Glomerular endothelial cell (primary cell): ENCODE measurements at regions not wholly inside any gene's neighbourhood (a gene's known extent, or its start where the extent isn't known, plus 50 kb on each side); places are given as distances from the start of the nearest gene placed in this dataset.

Experiments
- DNase-seq: peaks from one replicate; pipeline ENCODE4 v3.0.0-alpha.2; 2011; ENCODE audit warnings: low read depth, low spot score; ENCODE audit errors: extremely low read depth

- no peak for DNase-seq
These were observed 75.2 kb upstream of the SIX2 start for GRCh38 chr2:45084361-45085020.

DNA sequence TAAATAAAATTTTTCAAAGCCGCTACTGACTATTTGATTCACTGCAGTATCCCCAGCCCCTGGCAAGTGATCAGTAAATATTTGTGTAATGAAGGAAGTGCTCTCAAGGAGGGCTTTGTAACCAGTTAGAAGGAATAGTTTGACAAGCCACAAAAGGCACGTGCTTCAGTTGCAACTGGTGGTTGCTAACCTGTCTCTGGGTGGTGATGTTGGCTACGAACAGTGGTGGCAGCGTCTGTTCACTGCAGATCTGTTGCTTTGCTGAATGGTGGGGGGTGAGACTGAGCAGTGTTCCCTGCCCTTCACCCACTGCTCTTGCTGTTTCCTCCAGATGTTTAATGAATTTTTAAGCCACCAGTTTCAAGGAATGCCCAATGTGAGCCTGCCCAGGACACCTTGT is 73.9 kb upstream of the SIX2 start:
- no peak for DNase-seq

- DNase-seq, result no peak
These were observed 65.5 kb upstream of the SIX2 start for GRCh38 chr2:45074713-45075112.

GRCh38 chr2:45072862-45073237 is 63.6 kb upstream of the SIX2 start:
- no peak for DNase-seq

DNA sequence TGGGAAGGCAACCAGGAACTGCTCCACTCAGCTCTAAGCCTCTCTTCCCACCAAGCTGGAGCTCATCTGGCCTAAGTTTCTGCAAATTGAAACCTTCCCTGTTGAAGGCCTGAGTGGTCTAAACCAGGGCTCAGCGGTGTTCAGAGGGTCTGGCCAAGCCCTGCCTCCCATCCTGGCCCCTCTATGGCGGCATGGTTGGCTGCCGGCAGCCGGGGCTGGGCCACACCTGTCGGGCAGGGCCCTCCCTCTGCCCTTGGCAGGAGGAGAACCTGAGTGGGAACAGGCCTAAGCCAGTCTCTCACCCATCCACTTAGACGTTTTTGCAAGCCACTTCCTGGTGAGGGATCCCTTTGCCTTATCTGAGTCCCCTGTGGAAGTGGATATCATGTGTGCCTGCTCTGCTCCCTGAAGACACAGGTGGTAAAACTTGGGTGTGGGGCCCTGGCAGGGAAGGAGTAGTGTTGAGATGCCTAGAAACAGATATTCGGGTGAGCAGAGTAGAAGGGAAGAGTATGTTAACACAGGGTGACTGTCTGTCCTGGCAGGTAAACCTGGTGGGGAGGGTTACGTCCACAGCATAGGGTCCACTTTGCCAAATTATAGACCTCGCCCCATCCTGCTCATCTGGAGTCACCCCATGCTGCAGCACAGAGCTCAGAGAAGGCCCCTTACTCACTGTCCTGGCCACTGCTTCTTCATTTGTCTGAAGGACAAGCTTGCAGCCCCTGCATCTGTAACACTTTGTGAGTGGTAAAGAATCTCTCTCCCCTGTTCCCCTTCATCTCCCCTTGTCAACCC is 63.0 kb upstream of the SIX2 start:
- DNase-seq, result no peak

DNA sequence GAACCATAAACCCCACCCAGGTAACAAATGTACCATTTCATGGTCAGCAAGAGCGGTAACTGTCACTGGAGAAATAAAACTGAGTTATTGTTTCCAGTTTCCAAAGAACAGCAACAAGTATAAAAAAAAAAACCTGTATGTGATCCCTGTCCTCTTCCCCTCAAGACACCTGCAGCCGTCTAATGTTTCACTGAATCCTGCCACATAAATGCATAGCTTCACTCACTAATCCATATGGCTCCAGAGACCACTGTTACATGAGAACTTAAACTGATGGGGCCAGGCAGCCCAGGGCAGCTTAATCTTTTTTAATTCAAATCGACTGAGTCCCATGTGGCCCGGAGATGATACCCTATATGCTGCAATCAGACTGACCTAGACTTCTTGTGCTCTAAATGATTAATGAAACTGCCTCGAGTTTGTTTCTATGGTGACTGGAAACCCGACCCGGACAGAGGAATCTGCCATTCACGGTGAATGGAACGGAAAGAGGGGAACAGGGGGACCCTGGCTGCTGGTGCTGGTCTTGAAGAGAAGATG is 60.9 kb upstream of the SIX2 start:
- DNase-seq, result no peak

DNA sequence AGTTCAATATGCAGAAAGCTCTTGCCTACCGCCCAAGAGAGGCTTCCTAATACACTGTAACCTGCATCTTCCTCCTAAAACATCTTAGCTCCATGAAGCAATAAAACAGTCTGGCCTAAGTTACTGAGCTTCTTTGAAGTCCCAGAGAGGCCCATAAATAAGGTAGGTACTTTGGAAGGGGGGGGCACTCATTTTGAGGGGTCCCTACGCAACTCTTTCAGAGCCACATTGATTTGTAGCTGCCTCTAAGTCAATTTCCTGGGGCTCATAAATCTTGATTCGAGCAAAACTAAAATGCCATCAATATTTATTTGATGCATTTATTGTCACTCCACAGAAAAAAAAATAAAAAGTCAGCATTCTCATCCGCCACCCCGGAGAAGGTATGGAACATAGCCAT is 60.4 kb upstream of the SIX2 start:
- no peak for DNase-seq

DNA sequence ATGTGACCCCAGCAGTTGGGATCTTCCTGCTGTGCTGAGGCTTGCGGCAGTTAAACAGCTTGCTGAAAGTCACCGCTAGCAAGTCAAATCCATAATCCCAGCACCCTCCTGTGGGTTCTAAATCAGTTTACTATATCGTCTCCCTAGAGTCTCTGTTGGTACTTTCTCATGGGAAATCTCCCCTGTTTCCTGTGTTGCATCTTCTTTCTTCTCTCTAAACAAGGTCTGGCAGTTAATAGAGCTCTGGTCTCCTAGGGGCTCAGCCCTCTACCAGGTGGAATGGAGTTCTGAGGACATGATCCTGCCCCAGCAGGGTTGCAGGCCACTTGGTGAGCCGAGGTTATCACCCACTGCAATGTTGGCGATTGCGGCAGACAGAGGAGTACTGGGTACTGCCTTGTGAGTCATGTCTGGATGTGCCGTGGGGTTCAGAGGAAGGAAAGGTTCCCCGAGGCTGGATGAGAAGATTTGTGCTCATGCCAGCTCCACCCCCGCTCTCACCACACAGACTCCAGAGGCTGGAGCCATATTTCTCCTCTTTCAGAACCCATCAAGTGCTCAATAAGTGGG is 59.4 kb upstream of the SIX2 start:
- no peak for DNase-seq

DNA sequence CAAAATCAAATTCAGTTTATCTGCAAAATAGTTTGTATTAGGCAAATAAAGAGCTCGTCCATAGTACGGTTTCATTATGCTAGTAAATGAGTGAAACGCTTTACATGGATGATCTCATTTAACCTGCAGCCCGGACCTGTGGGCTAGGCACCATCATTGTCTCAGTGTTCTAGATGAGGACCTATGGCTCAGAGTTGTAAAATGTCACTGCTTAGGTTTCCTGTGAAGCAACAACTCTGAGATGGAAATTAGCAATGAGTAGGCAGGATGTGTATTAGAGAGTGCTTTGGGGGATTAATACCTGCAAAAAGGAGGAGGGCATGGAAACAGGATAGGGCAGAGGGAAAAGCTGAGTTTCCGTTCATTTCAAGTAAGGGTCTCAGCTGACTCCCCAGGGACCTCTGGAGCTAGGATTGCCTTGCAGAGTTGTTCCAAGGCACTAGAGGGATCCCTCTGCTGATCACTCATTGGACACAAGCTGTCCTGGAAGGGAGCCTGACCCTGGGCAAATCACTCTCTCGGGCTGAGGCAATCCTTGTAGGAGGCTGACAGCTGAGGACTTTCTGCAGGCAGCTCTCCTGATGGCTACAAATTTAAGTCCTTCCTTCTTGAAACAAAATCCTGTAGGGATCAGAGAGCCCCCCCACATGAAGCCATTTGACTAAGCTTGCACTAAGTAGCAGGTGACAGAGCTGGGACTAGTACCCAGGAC is 58.8 kb upstream of the SIX2 start:
- DNase-seq, result no peak
